ENCODE measurements at regions not wholly inside any gene's neighbourhood (a gene's known extent, or its start where the extent isn't known, plus 50 kb on each side); places are given as distances from the start of the nearest gene placed in this dataset.
"Not testable (repeated sequence)": the region's sequence is repeated elsewhere in the genome, so short reads cannot be mapped to it uniquely, and the experiment has no call there.

DNA sequence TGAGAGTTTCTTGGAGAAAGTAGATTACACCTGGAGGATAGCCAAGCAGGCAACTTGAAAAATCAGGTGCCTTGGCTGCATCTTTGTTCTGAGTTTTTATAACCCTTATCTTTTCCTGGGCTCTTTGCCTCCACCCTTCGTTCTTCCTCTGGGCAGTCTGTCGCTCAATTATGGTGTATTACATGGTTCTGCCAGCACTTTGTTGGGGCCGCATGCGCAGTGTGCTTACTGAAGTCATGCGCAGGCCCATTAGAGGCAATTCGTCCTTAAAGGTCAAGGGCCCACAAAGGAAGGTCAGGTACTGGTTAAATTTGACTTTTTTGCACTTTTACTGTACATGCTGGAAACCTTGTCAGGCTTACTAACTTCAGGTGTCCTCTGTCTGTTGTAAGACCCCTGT is 761.9 kb upstream of the SLITRK5 start:
- DNase-seq (ENCODE audit: low spot score in 2 of 2, unreplicated experiment in 2 of 2), result no peak
- H3K27me3 Mint-ChIP-seq (ENCODE audit: low read depth), result no peaks in the 10 kb centered on the region
- H3K4me3 Mint-ChIP-seq, result no peak overlapping the region
- peaks cover 1% of the 10 kb centered on the region for H3K36me3 Mint-ChIP-seq
- peak overlapping the region; percentile 20 for H3K27ac Mint-ChIP-seq
- TF ChIP-seq, protein P1, sequence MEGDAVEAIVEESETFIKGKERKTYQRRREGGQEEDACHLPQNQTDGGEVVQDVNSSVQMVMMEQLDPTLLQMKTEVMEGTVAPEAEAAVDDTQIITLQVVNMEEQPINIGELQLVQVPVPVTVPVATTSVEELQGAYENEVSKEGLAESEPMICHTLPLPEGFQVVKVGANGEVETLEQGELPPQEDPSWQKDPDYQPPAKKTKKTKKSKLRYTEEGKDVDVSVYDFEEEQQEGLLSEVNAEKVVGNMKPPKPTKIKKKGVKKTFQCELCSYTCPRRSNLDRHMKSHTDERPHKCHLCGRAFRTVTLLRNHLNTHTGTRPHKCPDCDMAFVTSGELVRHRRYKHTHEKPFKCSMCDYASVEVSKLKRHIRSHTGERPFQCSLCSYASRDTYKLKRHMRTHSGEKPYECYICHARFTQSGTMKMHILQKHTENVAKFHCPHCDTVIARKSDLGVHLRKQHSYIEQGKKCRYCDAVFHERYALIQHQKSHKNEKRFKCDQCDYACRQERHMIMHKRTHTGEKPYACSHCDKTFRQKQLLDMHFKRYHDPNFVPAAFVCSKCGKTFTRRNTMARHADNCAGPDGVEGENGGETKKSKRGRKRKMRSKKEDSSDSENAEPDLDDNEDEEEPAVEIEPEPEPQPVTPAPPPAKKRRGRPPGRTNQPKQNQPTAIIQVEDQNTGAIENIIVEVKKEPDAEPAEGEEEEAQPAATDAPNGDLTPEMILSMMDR (IDR thresholded peaks at IDR 0.05; ENCODE audit: unreplicated experiment), result no peak
- peaks cover 5% of the 10 kb centered on the region for H3K9me3 Mint-ChIP-seq
- H3K4me1 Mint-ChIP-seq, result peaks cover 40% of the 10 kb centered on the region

DNA sequence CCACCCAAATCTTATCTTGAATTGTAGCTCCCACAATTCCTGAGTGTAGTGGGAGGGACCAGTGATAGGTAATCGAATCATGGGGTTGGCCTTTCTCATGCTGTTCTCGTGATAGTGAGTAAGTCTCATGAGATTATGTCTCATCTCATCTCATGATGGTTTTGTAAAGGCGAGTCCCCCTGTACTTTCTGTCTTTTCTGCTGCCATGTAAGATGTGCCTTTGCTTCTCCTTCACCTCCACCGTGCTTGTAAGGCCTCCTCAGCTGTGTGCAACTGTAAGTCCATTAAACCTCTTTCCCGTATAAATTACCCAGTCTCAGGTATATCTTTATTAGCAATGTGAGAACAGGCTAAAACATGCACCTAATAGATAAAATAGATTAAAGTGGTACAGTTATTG is 756.4 kb upstream of the SLITRK5 start:
- no peak for DNase-seq (ENCODE audit: low spot score in 2 of 2, unreplicated experiment in 2 of 2)
- TF ChIP-seq, protein P1 (IDR thresholded peaks at IDR 0.05; ENCODE audit: unreplicated experiment), result no peak
- Mint-ChIP-seq H3K27me3 (ENCODE audit: low read depth) (no peaks in the 10 kb centered on the region), H3K27ac (no peak overlapping the region), H3K36me3 (peaks cover 1% of the 10 kb centered on the region), H3K4me3 (no peak overlapping the region), H3K9me3 (peaks cover 13% of the 10 kb centered on the region), H3K4me1 (peaks cover 15% of the 10 kb centered on the region)

DNA sequence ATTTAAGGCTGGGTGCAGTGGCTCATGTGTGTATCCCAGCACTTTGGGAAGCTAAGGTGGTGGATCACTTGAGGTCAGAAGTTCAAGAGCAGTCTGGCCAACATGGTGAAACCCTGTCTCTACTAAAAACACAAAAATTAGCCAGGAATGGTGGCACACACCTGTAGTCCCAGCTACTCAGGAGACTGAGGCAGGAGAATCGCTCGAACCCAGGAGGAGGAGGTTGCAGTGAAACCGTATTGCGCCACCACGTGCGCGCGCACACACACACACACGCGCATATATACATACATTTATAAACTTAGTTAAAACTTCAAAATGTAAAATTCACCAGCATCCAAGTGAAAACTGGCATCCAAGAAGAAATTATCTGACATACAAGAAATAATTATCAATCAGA is 753.7 kb upstream of the SLITRK5 start:
- not testable (repeated sequence) for H3K27me3 Mint-ChIP-seq (ENCODE audit: low read depth)

DNA sequence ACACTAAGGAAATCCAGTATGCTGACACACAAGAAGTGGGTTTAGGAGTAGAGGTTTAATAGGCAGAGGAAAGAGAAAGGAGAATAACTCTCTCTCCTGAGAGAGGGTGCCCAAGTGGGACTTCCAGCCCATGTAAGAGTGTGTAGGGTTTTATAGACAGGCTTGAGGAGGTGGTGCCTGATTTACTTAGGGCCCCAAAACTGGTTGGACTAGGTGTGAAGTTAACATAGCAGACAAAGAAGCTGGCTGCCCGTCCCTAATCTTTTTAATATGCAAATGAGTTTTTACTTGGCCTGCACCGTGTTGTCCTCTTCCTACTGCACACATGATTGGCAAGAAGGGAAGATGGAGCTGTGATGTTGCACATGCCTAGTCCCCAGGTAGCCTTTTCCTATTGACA is 752.5 kb upstream of the SLITRK5 start:
- Mint-ChIP-seq H3K27me3 (ENCODE audit: low read depth) (no peaks in the 10 kb centered on the region), H3K9me3 (peaks cover 9% of the 10 kb centered on the region), H3K27ac (no peak overlapping the region), H3K4me1 (peaks cover 9% of the 10 kb centered on the region), H3K36me3 (no peaks in the 10 kb centered on the region), H3K4me3 (no peak overlapping the region)
- TF ChIP-seq, protein P1 (IDR thresholded peaks at IDR 0.05; ENCODE audit: unreplicated experiment), result no peak
- DNase-seq (ENCODE audit: low spot score in 2 of 2, unreplicated experiment in 2 of 2), result no peak

More for the DNA sequence above, 753.7 kb upstream of the SLITRK5 start:
- not testable (repeated sequence) for H3K36me3 Mint-ChIP-seq; H3K4me1 Mint-ChIP-seq; DNase-seq (ENCODE audit: low spot score in 2 of 2, unreplicated experiment in 2 of 2); H3K27ac Mint-ChIP-seq; H3K4me3 Mint-ChIP-seq
- H3K9me3 Mint-ChIP-seq, result peaks cover 13% of the 10 kb centered on the region

DNA sequence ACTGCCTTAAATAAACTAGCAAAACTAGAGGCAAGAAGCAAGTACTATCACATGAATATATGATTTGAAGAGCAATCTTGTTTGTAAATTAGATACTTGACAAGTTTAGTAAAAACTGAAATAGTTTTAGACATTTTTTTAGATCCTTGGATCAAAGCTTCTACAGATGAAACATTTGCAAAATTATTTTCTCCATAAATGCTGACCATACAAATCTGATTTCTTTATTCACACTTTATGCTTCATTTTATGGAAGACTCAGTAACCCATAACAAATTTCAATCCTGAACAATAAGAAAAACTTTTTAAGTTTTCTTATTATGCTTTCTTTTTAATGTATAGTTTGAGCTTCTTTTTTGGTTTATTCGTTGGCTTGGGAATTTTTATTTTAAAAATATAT is 750.2 kb upstream of the SLITRK5 start:
- no peak overlapping the region for H3K4me3 Mint-ChIP-seq
- no peaks in the 10 kb centered on the region for H3K27me3 Mint-ChIP-seq (ENCODE audit: low read depth)
- H3K4me1 Mint-ChIP-seq, result peaks cover 9% of the 10 kb centered on the region
- no peak for DNase-seq (ENCODE audit: low spot score in 2 of 2, unreplicated experiment in 2 of 2)
- TF ChIP-seq, protein P1 (IDR thresholded peaks at IDR 0.05; ENCODE audit: unreplicated experiment), result no peak
- no peaks in the 10 kb centered on the region for H3K9me3 Mint-ChIP-seq
- no peaks in the 10 kb centered on the region for H3K36me3 Mint-ChIP-seq
- H3K27ac Mint-ChIP-seq, result no peak overlapping the region

DNA sequence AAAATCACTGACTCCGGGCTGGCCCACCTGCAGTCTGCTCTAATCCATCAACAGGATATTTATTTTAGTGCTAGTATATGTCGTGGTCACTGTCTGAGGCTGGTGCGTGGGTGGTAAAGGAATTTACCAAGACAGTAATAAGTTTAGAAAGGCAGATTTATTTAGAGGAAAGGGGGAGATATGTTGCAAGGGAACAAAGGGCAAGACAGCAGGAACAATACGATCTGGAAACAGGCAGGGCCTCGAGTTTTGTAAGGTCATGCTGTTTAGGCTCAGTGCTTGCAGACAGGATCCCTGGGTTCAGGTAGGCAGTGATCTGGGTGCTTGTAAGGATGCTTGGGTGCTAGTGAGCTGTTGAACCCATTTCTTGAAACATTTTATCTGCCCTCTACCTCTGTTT is 748.2 kb upstream of the SLITRK5 start:
- TF ChIP-seq, protein P1 (IDR thresholded peaks at IDR 0.05; ENCODE audit: unreplicated experiment), result no peak
- no peak for DNase-seq (ENCODE audit: low spot score in 2 of 2, unreplicated experiment in 2 of 2)
- no peaks in the 10 kb centered on the region for H3K27me3 Mint-ChIP-seq (ENCODE audit: low read depth)
- no peaks in the 10 kb centered on the region for H3K36me3 Mint-ChIP-seq
- H3K4me1 Mint-ChIP-seq, result peaks cover 2% of the 10 kb centered on the region
- H3K9me3 Mint-ChIP-seq, result peaks cover 11% of the 10 kb centered on the region
- no peak overlapping the region for H3K27ac Mint-ChIP-seq
- H3K4me3 Mint-ChIP-seq, result no peak overlapping the region

DNA sequence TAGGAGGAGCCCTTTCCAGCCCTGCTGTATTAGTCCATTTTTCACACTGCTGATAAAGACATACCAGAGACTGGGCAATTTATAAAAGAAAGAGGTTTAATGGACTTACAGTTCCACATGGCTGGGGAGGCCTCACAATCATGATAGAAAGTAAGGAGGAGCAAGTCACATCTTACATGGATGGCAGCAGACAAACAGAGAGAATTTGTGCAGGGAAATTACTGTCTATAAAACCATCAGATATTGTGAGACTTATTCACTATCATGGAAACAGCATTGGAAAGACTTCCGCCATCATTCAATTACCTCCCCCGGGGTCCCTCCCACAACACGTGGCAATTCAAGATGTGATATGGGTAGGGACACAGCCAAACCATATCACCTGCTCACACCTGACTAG is 744.3 kb upstream of the SLITRK5 start:
- H3K36me3 Mint-ChIP-seq; H3K4me3 Mint-ChIP-seq; H3K4me1 Mint-ChIP-seq; H3K27ac Mint-ChIP-seq; DNase-seq (ENCODE audit: low spot score in 2 of 2, unreplicated experiment in 2 of 2); H3K27me3 Mint-ChIP-seq (ENCODE audit: low read depth): not testable (repeated sequence)
- peaks cover 11% of the 10 kb centered on the region for H3K9me3 Mint-ChIP-seq

All from mesothelial cell of epicardium (in vitro differentiated cells).